PC-3 (cell line): ENCODE measurements at regions not wholly inside any gene's neighbourhood (a gene's known extent, or its start where the extent isn't known, plus 50 kb on each side); places are given as distances from the start of the nearest gene placed in this dataset.

Experiments used
- CTCF ChIP-seq: fragments of 300-600 bp; sonication (generic); conservative IDR thresholded peaks from 2 replicates; pipeline ENCODE4 v1.5.1; 2017; ENCODE audit warnings: antibody characterized with exemption, low read depth, mild to moderate bottlenecking, low read length
- EZH2 ChIP-seq: fragments of 300-600 bp; sonication (generic); IDR thresholded peaks from one replicate; pipeline ENCODE4 v1.6.1; 2017; ENCODE audit warnings: antibody characterized with exemption, mild to moderate bottlenecking, low read length; ENCODE audit not compliant: unreplicated experiment

DNA sequence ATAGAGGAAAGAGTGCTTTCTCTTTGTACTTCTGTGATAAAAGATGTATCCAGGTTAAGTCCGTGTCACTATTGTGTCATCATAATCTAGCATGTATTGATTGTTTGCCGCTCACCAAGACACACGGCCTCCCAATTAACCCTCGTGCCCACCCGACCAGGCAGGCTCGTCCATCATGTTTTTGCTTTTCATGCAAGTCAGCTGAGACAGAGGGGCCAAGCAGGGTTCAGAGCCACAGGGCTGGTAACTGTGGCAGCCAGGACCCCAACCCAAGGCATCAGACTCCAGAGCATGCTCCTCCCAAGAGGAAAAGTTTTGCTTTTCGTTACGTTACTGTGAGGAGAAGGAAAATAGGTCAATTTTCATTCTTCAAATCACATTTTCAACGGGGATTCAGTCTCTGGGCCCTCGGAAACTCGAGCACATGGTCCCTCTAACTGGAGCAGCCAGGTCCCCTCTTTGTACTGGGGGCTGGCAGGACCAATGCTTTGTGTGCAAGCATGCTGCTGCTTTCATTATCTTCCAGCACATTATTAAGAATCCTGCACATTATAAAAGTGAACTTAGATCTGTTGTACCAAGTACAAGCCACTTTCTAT, 161.1 kb upstream of the TOPAZ1 start:
- TF ChIP-seq CTCF (no peak), EZH2 (no peak)
